Frontal cortex (tissue), 3 donors: ENCODE measurements at regions not wholly inside any gene's neighbourhood (a gene's known extent, or its start where the extent isn't known, plus 50 kb on each side); places are given as distances from the start of the nearest gene placed in this dataset.

ENCODE experiments used
- DNase-seq, 2 donors: peaks; one replicate each; pipeline ENCODE4 v3.0.0; 2012; ENCODE audit warnings: low spot score in 2 of 2
- FAIRE-seq: peaks from 2 replicates; lab custom pipeline; 2012; peaks lifted over from hg19 to GRCh38; lab: Jason Lieb, UNC
- donor health status: control.
- donor health status: control.
- donor health status: control.

GRCh38 chr4:20126906-20127305, 124.8 kb upstream of the SLIT2 start:
- DNase-seq (no peak), FAIRE-seq (no peak)

- FAIRE-seq: no peak
- no peak for DNase-seq
Observed at GRCh38 chr4:20124317-20125026, 127.2 kb upstream of the SLIT2 start.

- FAIRE-seq (no peak), DNase-seq (no peak)
Observed at GRCh38 chr4:20122198-20122988, 129.3 kb upstream of the SLIT2 start.

GRCh38 chr4:20119141-20119540, 132.6 kb upstream of the SLIT2 start:
- DNase-seq: no peak
- no peak for FAIRE-seq

GRCh38 chr4:20109391-20109790, 142.3 kb upstream of the SLIT2 start:
- no peak for FAIRE-seq

GRCh38 chr4:20106921-20107320, 144.8 kb upstream of the SLIT2 start:
- FAIRE-seq (no peak), DNase-seq (no peak)

More at GRCh38 chr4:20109391-20109790, 142.3 kb upstream of the SLIT2 start:
- no peak for DNase-seq

GRCh38 chr4:20101831-20102230, 149.9 kb upstream of the SLIT2 start:
- no peak for DNase-seq
- no peak for FAIRE-seq

- DNase-seq (no peak), FAIRE-seq (no peak)
Observed at GRCh38 chr4:20096911-20097310, 154.8 kb upstream of the SLIT2 start.

- FAIRE-seq (no peak), DNase-seq (no peak)
Observed at GRCh38 chr4:20095805-20096541, 155.7 kb upstream of the SLIT2 start.

GRCh38 chr4:20091781-20092180, 159.9 kb upstream of the SLIT2 start:
- no peak for FAIRE-seq
- DNase-seq: no peak

GRCh38 chr4:20087522-20087911, 164.2 kb upstream of the SLIT2 start:
- no peak for FAIRE-seq

GRCh38 chr4:20086799-20087521, 164.7 kb upstream of the SLIT2 start:
- no peak for DNase-seq

More at GRCh38 chr4:20087522-20087911, 164.2 kb upstream of the SLIT2 start:
- no peak for DNase-seq

GRCh38 chr4:20086067-20086798, 165.5 kb upstream of the SLIT2 start:
- DNase-seq (no peak), FAIRE-seq (no peak)

More at GRCh38 chr4:20086799-20087521, 164.7 kb upstream of the SLIT2 start:
- no peak for FAIRE-seq

- no peak for DNase-seq
- no peak for FAIRE-seq
Observed at GRCh38 chr4:20085653-20086052, 166.1 kb upstream of the SLIT2 start.

GRCh38 chr4:20085156-20085555, 166.5 kb upstream of the SLIT2 start:
- DNase-seq: no peak
- FAIRE-seq: no peak

GRCh38 chr4:20084488-20084887, 167.2 kb upstream of the SLIT2 start:
- no peak for FAIRE-seq

GRCh38 chr4:20078644-20079043, 173.1 kb upstream of the SLIT2 start:
- FAIRE-seq: no peak
- DNase-seq: no peak

More at GRCh38 chr4:20084488-20084887, 167.2 kb upstream of the SLIT2 start:
- no peak for DNase-seq

GRCh38 chr4:20075248-20075871, 176.3 kb upstream of the SLIT2 start:
- no peak for DNase-seq
- no peak for FAIRE-seq

- DNase-seq (no peak), FAIRE-seq (no peak)
Observed at GRCh38 chr4:20074450-20074849, 177.3 kb upstream of the SLIT2 start.
